IMR-90 (cell line): ENCODE measurements at regions not wholly inside any gene's neighbourhood (a gene's known extent, or its start where the extent isn't known, plus 50 kb on each side); places are given as distances from the start of the nearest gene placed in this dataset.

Experiments
- ATAC-seq: fragments of 200-7000 bp; cut with Tn5 transposase; 2 replicates; pipeline ENCODE4 v1.9.1; 2020; ENCODE audit warnings: low read depth, mild to moderate bottlenecking, moderate library complexity
- BruUV-seq: library from RNA; stranded (reverse); fragments of 400-500 nt; replicated peaks from 2 replicates; lab custom pipeline; 2021; lab: Mats Ljungman, UMichigan
- CTCF ChIA-PET: fragments of 300-600 bp; formaldehyde crosslinking; extraction: SDS; loops from one replicate; lab custom pipeline; 2021; ENCODE audit warnings: antibody characterized with exemption; lab: Yijun Ruan, JAX
- POLR2A ChIA-PET: fragments of 300-600 bp; sonication (Branson Sonifier 250); formaldehyde crosslinking; loops from one replicate; lab custom pipeline; 2022; ENCODE audit warnings: antibody characterized with exemption; ENCODE audit not compliant: unreplicated experiment; lab: Charles Lee
- DNase-seq: peaks from one replicate; pipeline ENCODE4 v3.0.0; 2013
- H2AFZ ChIP-seq: replicated peaks from 2 replicates; pipeline ENCODE3; 2013; ENCODE audit warnings: low read length, mild to moderate bottlenecking; ENCODE audit not compliant: poor library complexity
- H2AK5ac ChIP-seq: 2 replicates; pipeline ENCODE4 v1.6.1; 2013; ENCODE audit warnings: low read depth, low read length, inconsistent platforms
- H2AK9ac ChIP-seq: replicated peaks from 2 replicates; pipeline ENCODE3; 2013; ENCODE audit warnings: mild to moderate bottlenecking, low read depth, low read length, moderate library complexity; ENCODE audit not compliant: poor library complexity
- H2BK120ac ChIP-seq: 2 replicates; pipeline ENCODE4 v1.6.1; 2013; ENCODE audit warnings: low read depth, low read length, inconsistent platforms
- H2BK15ac ChIP-seq: 3 replicates; pipeline ENCODE4 v1.6.1; 2013; ENCODE audit warnings: low read depth, low read length, inconsistent platforms
- H2BK20ac ChIP-seq: 2 replicates; pipeline ENCODE4 v1.6.1; 2013; ENCODE audit warnings: low read depth, mild to moderate bottlenecking, inconsistent platforms, low read length, moderate library complexity
- H2BK5ac ChIP-seq: 2 replicates; pipeline ENCODE4 v1.6.1; 2013; ENCODE audit warnings: mild to moderate bottlenecking, low read depth, low read length, inconsistent platforms; ENCODE audit not compliant: poor library complexity, severe bottlenecking
- H3K14ac ChIP-seq: replicated peaks from 2 replicates; pipeline ENCODE4 v1.6.1; 2013; ENCODE audit warnings: low read depth, low read length, inconsistent platforms
- H3K18ac ChIP-seq: 2 replicates; pipeline ENCODE4 v1.6.1; 2013; ENCODE audit warnings: low read depth, low read length, control low read depth
- H3K23ac ChIP-seq: 2 replicates; pipeline ENCODE4 v1.6.1; 2013; ENCODE audit warnings: low read depth, low read length, inconsistent platforms
- H3K27ac ChIP-seq: 2 replicates; pipeline ENCODE4 v1.5.1; 2013; ENCODE audit warnings: mild to moderate bottlenecking, control low read depth, low read length; ENCODE audit not compliant: insufficient read depth
- H3K27me3 ChIP-seq: 2 replicates; pipeline ENCODE4 v1.6.1; 2013; ENCODE audit warnings: low read length; ENCODE audit not compliant: control insufficient read depth, insufficient read depth
- H3K36me3 ChIP-seq: 2 replicates; pipeline ENCODE4 v1.6.1; 2013; ENCODE audit warnings: low read length, mixed read lengths; ENCODE audit not compliant: control insufficient read depth, insufficient read depth
- H3K4ac ChIP-seq: 2 replicates; pipeline ENCODE4 v1.6.1; 2013; ENCODE audit warnings: low read depth, low read length, inconsistent platforms
- H3K4me1 ChIP-seq: 2 replicates; pipeline ENCODE4 v1.6.1; 2013; ENCODE audit warnings: low read length, mixed read lengths; ENCODE audit not compliant: control insufficient read depth, insufficient read depth
- H3K4me2 ChIP-seq: 2 replicates; pipeline ENCODE4 v1.6.1; 2013; ENCODE audit warnings: low read depth, mild to moderate bottlenecking, control low read depth, low read length, moderate library complexity
- H3K4me3 ChIP-seq: 2 replicates; pipeline ENCODE4 v1.5.1; 2013; ENCODE audit warnings: low read depth, mild to moderate bottlenecking, control low read depth, low read length, moderate library complexity; ENCODE audit not compliant: insufficient read depth
- H3K56ac ChIP-seq: 2 replicates; pipeline ENCODE4 v1.6.1; 2013; ENCODE audit warnings: low read length, inconsistent platforms; ENCODE audit not compliant: insufficient read depth; ENCODE audit errors: extremely low read depth
- H3K79me1 ChIP-seq, 2 experiments: 2 replicates each; pipeline ENCODE4 v1.6.1; 2013; ENCODE audit warnings: low read length in 2 of 2, inconsistent platforms in 1 of 2, low read depth in 1 of 2
- H3K9ac ChIP-seq: 2 replicates; pipeline ENCODE4 v1.6.1; 2013; ENCODE audit warnings: low read depth, low read length, control low read depth
- H3K9me1 ChIP-seq: 2 replicates; pipeline ENCODE4 v1.6.1; 2013; ENCODE audit warnings: low read length, inconsistent platforms; ENCODE audit not compliant: insufficient read depth
- H3K9me3 ChIP-seq: 2 replicates; pipeline ENCODE4 v1.6.1; 2013; ENCODE audit warnings: low read length; ENCODE audit not compliant: control insufficient read depth, insufficient read depth
- H4K20me1 ChIP-seq: 2 replicates; pipeline ENCODE4 v1.6.1; 2013; ENCODE audit warnings: low read length, inconsistent platforms; ENCODE audit not compliant: insufficient read depth
- H4K5ac ChIP-seq: 2 replicates; pipeline ENCODE4 v1.6.1; 2013; ENCODE audit warnings: mild to moderate bottlenecking, low read depth, low read length, control low read depth
- H4K8ac ChIP-seq, 2 experiments: 2 replicates each; pipeline ENCODE4 v1.6.1; 2013; ENCODE audit warnings: low read depth in 2 of 2, low read length in 2 of 2, control low read depth in 1 of 2, inconsistent platforms in 1 of 2
- H4K91ac ChIP-seq: 2 replicates; pipeline ENCODE4 v1.6.1; 2013; ENCODE audit warnings: low read depth, low read length, inconsistent platforms; ENCODE audit not compliant: insufficient read depth
- MXI1 ChIP-seq: IDR thresholded peaks from 2 replicates; pipeline ENCODE4 v1.6.1; 2012; ENCODE audit warnings: low read depth, mild to moderate bottlenecking, low read length, moderate library complexity, borderline replicate concordance
- NFE2L2 ChIP-seq: fragments of 150-350 bp; IDR thresholded peaks from 2 replicates; pipeline ENCODE4 v1.6.1; 2016; ENCODE audit warnings: low read depth, mild to moderate bottlenecking, low read length
- RAD21 ChIP-seq: IDR thresholded peaks from 2 replicates; pipeline ENCODE4 v1.6.1; 2012; ENCODE audit warnings: low read length, improper control_type of control experiment
- SMC3 ChIP-seq: fragments of 150-350 bp; IDR thresholded peaks from 2 replicates; pipeline ENCODE4 v1.6.1; 2016; ENCODE audit warnings: low read depth, mild to moderate bottlenecking, antibody characterized with exemption, low read length, moderate library complexity
- WGBS, 2 experiments: methylation state at CpG; one replicate each; pipeline versions ENCODE4 v1.1.5 to v1.1.7; 2013; ENCODE audit warnings: missing lambda C conversion rate in 2 of 2; ENCODE audit not compliant: insufficient read length in 1 of 2; ENCODE audit errors: extremely low coverage in 2 of 2; 5-methylcytosine and 5-hydroxymethylcytosine counted together
- dilution Hi-C: fragments of 300-500 bp; cut with HindIII; formaldehyde crosslinking; loops from one replicate; pipeline ENCODE4 v1.14.3; 2018; ENCODE audit warnings: low sequenced_read_pairs; ENCODE audit not compliant: unreplicated experiment
- in situ Hi-C: fragments of 300-500 bp; cut with MboI; formaldehyde crosslinking; loops from 3 replicates; pipeline ENCODE4 v1.14.3; 2019; ENCODE audit warnings: low sequenced_read_pairs, inconsistent platforms, mixed read lengths
- intact Hi-C: fragments of 100-400 bp; cut with micrococcal nuclease; formaldehyde crosslinking; loops from 2 replicates; pipeline ENCODE4 v1.10.0; 2022
- TF ChIP-seq, protein P1 (sequence below): fragments of 150-350 bp; IDR thresholded peaks from 2 replicates; pipeline ENCODE4 v1.6.1; 2016; ENCODE audit warnings: low read depth, mild to moderate bottlenecking, low read length, moderate library complexity, borderline replicate concordance

DNA sequence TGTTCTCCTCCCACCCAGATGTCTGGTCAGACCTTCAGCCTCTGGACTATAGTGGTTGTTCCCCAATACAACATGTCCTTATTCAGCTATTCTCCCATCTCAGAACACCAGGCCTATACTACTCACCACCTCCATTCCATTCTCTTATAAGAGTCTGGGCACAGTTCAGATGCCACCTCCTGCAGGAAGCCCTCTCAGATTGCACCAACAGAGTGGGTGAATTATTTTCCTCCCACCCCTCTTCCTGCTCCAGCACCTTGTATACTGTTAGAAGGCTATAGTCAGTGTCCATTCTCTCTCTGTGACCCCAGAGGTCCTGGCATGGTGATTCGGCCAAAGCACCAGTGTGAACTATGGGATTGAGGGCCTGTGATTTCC is 204.6 kb downstream of the GLI2 start:
- Histone ChIP-seq H3K27me3 (no peaks in the 10 kb centered on the region), H4K8ac (peak overlapping the region in 1 of 2 experiments; percentile 77; a peak in 2 of 4 replicates), H3K36me3 (peaks cover 11% of the 10 kb centered on the region), H3K4me2 (no peak overlapping the region), H3K4me1 (peaks cover 58% of the 10 kb centered on the region), H3K79me1 (peaks cover 60 to 96% of the 10 kb centered on the region in 2 experiments), H3K9me1 (peaks cover 54% of the 10 kb centered on the region), H3K9me3 (no peaks in the 10 kb centered on the region), H3K4me3 (no peak overlapping the region), H4K5ac (no peak overlapping the region), H3K23ac (peak overlapping the region; percentile 72; the same call in 1 of the 2 replicates), H2BK120ac (peak overlapping the region; percentile 99), H3K18ac (peak overlapping the region; percentile 51; the same call in 1 of the 2 replicates), H3K56ac (peak overlapping the region; percentile 73; the same call in 1 of the 2 replicates), H3K4ac (peak overlapping the region; percentile 98), H4K91ac (peak overlapping the region; percentile 59), H2AFZ (no peak overlapping the region), H2AK9ac (peak overlapping the region; percentile 47), H2BK5ac (peak overlapping the region; percentile 96), H2BK15ac (peak overlapping the region; percentile 43; the same call in 2 of the 3 replicates), H3K9ac (no peak overlapping the region), H4K20me1 (peaks cover 14% of the 10 kb centered on the region), H2AK5ac (peak overlapping the region; percentile 87), H2BK20ac (peak overlapping the region; percentile 85), H3K27ac (peak overlapping the region; percentile 31; the same call in 1 of the 2 replicates), H3K14ac (peak overlapping the region; percentile 80)
- WGBS, 2 experiments: no CpG with 5 or more reads among the region's 1 CpG
- no peak for DNase-seq
- ChIA-PET CTCF (no interaction called here), POLR2A (no interaction called here)
- dilution Hi-C loops: no loop called here
- in situ Hi-C loops: no loop called here
- no TSS peak for BruUV-seq
- ATAC-seq: no peak
- TF ChIP-seq NFE2L2 (no peak), RAD21 (no peak), SMC3 (no peak), MXI1 (no peak)
- TF ChIP-seq, protein P1, sequence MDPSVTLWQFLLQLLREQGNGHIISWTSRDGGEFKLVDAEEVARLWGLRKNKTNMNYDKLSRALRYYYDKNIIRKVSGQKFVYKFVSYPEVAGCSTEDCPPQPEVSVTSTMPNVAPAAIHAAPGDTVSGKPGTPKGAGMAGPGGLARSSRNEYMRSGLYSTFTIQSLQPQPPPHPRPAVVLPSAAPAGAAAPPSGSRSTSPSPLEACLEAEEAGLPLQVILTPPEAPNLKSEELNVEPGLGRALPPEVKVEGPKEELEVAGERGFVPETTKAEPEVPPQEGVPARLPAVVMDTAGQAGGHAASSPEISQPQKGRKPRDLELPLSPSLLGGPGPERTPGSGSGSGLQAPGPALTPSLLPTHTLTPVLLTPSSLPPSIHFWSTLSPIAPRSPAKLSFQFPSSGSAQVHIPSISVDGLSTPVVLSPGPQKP: no peak
- intact Hi-C loops: no loop called here
